ENCODE measurements at regions not wholly inside any gene's neighbourhood (a gene's known extent, or its start where the extent isn't known, plus 50 kb on each side); places are given as distances from the start of the nearest gene placed in this dataset.

DNA sequence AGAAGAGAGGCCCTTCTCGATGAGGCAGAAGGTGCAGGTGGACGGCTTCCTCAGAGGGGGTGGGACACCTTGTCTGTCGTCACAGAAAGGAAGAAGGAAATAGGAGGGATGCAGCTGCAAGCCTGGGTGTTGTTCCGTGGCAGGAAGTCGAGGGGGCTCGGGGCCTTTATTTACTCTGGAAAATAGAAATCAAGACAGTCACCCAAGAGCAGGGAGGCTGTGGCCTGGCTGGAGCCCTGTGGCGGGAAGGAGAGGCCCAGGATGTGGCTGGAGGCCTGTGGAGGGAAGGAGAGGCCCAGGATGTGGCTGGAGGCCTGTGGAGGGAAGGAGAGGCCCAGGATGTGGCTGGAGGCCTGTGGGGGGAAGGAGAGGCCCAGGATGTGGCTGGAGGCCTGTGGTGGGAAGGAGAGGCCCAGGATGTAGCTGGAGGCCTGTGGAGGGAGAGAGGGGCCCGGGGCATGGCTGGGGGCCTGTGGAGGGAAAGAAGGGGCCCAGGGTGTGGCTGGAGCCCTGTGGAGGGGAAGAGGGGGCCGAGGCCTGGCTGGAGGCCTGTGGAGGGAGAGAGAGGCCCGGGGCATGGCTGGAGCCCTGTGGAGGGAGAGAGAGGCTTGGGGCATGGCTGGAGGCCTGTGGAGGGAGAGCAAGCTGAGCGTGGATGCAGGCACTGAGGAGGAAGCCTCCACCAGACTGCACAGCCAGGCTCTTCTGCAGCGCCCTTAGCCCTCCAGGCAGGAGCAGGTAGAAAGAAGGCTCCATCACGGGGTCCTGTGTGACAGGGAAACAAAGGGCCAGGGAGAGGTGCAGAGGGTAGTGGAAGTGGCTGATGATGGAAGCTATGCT is 97.3 kb upstream of the SFMBT2 start:
- no peak for DNase-seq (ENCODE audit: low read depth)

DNA sequence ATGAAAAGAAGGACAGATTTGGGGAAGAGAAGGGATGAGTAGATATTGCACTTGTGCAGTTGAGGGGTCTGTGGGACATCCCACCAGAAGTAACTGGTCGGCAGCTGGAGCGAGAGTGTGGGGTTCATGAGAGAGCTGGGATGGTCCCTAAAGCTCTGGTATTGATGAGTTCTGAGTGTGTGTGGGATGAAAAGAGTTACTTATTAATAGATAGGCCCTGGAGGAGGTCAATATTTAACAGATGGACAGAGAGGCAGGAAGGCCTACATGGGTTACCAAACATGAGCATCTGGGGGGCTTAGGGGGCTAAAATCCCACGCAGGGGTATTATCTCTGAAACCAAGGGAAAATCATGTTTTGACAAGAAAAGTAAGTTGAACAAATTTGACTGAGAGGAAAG is 95.7 kb upstream of the SFMBT2 start:
- no peak for DNase-seq (ENCODE audit: low read depth)

DNA sequence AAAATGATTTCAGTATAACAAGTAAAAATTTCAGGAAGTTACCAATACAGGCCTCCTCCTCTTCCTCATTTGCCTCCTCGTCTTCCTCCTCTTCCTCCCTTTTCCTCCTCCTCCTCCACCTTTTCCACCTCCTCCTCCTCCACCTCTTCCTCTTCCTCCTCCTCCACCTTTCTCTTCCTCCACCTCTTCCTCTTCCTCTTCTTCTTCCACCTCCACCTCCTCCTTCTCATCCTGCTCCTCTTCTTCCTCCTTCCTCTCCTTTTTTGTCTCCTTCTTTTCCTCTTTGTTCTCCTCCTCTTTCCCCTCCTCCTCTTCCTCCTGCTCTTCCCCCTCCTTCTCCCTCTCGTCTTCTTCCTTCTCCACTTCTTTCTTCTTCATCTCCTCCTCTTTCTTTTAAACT is 94.4 kb upstream of the SFMBT2 start:
- DNase-seq (ENCODE audit: low read depth): no peak

DNA sequence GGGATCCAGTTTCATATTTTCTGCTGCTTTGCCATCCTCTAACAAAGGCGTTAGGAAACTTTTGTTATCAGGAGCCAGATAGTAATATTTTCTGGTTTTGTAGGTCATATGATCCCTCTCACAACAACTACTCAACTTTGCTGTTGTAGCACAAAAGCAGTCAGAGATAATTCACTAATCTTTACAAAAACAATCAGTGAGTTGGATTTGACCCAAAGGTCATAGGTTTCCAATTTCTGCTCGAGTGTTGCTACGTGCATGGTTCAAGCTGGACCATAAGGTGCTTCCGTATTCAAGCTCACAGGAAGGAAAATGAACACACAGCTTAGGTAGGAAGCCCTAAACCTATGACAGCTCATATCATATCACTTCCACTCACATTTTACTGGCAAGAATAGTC is 92.4 kb upstream of the SFMBT2 start:
- DNase-seq (ENCODE audit: low read depth): no peak

DNA sequence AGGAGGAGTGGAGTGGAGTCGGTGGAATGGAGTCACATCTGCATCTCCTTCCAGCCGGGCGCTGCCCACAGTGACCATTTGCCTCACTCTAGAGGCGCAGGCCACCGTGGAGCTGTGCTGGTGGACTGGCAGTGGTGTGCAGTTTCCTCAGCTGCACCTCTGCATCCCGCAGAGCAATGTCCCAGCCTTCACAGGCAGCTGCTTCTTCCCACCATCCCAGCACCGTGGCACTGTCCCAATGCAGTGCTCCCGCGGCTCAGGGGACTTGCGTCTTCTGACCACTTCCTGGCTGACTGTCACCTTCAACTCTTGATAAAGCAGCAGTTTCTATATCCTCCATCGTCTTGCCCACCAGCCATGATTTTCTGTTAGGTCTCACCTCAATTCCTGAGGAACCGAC is 90.3 kb upstream of the SFMBT2 start:
- no peak for DNase-seq (ENCODE audit: low read depth)

DNA sequence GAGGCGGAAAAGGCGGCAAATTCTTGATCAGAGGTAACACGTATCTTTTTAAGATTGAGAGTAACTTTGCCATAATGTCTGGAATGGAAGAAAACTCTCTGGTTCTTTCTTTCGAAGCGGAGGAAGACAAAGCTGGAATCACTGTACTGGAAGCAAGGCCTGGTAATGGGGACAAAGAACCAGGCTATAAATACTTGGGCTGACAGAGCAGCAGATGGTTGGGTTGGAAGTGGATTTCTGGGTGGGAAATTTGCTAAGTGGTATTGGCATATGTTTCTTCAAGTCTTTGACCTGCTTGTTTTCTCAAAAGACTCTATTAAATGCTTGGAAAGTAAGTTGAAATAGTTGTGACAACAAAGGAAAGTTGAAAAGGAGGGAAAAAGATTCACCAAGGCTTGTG is 87.3 kb upstream of the SFMBT2 start:
- no peak for DNase-seq (ENCODE audit: low read depth)

DNA sequence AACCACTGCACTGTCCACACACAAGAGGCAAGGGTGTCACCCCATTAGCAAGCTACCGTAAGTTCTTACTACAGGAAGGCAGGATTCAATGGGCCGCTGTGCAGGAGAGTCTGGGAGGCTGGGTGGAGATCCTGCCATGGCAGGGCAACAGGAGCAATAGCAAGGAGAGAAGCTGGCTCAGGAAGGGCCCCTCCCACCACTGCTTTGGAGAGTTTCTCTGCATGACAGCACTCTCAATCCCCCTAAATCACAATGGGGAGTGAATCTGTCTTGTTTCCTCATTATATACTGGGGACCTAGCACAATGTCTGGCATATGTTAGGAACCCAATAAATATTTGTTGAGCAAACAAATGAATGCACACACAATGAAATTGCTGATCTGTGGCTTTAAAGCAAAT is 83.2 kb upstream of the SFMBT2 start:
- DNase-seq (ENCODE audit: low read depth): no peak

DNA sequence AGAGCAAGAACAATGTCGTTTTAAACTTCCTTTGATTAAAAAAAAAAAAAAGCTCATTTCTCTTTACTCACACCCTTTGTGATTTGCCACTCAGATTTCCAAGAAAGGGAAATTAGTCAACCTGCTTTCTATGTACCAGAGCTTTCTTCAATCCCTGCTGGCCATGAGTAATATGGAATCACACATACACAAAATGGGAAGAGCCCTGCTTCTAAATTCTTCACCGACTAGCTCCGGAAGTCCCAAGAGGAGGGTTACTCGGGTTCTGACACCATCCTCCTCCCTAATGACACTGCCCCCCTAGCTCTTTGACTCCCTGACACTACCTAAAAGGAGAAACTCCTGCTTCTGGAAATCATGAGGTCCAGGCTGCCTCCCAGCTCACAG is 81.8 kb upstream of the SFMBT2 start:
- DNase-seq (ENCODE audit: low read depth): no peak

DNA sequence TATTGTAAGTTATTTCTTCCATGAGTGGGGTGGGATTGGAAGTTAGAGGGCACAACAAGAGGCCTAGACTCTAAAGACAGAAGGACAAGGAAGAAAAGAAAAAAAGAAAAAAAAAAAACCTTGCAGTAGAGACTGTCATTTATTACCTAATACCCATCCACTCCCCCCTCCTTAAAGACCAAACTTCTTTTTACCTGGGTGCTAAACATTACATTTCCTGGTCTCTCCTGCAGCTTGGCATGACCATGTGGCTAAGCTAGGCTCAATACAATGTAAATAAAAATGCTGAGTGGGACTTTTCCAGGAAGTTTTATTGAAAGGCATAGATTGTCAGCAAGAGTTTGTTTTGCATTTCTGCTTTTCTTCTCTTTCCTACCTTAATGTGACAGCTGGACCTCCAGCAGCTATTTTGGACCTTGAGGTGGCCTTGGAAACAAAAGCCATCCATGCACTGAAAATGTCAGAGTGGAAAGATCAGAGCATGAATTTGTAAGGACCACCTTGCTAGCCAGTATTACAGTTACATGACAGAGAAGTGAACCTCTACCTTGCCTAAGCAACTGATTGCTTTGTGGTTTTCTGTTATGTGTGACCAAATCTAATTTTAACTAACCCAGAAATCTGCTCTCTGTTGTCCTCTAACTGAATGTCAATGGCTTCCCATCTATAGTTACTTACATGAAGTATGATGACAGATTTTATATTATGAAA is 81.3 kb upstream of the SFMBT2 start:
- DNase-seq (ENCODE audit: low read depth): no peak

DNA sequence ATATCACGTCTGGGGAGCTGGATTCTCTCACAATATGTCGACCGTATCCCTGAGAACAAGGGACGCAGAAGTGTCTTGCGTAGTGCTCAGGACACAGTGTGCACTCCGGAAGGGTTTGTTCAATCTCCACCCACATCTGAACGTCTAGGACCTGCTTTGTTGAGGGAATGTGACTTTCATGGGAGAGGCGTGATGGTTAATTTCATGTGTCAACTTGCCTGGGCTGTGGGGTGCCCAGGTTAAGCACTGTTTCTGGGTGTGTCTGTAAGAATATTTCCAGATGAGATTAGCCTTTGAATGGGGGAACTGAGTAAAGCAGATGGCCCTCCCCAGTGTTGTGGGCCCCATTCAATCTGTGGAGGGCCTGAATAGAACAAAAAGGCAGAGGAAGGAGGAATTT is 80.4 kb upstream of the SFMBT2 start:
- DNase-seq (ENCODE audit: low read depth): no peak

DNA sequence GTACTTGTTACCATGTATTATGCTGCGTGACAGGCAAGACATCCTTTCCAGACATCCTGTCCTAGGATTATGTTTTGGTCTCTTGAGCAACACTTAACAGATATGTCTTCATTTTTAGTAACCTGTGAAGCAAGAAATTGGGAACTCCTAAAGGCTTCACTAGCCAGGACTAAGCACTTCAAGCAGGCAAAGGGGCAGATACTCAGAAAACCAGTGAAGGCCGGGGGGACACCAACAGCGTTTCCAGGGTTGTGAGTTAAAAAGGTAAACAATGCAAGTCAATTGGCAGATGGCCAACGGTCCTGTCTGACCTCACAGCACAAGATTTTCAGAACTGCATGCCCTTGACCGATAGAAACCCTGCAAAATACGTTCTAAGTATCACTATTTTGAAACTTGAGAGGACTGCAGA is 77.6 kb upstream of the SFMBT2 start:
- peak; percentile 64 for DNase-seq (ENCODE audit: low read depth)

DNA sequence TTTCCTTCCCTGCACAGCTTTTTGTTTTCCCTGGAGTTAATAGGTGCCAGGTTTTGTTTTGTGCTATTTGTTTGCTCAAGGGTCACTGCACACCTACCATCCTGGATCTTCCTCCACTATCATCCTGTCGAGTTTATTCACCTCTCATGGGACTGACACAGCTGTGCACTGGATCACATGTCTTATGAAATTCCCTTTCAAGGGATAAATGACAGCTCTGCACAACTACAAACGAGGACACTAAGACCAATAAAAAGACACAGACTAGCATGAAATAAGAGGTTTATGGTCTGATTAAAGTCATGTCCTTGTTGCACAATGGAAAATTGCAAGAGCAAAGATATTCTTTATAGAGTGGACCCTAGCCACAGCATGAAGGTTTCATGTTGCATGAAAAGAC is 76.7 kb upstream of the SFMBT2 start:
- no peak for DNase-seq (ENCODE audit: low read depth)

DNA sequence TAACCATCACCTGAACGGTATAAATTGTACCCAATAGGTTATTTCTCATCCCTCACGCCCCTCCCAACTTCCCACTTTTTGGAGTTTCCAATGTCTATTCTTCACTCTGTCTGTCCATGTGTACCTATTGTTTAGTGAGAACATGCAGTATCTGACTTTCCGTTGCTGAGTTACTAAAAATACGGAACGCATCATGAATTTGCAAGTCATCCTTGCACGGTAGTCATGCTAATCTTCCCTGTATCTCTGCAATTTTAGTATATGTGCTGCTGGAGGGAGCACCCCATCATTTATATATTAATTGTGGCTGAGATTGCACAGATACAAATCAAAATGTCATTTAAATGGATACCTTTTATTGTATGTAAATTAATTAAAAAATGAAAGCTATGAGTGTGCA is 75.7 kb upstream of the SFMBT2 start:
- no peak for DNase-seq (ENCODE audit: low read depth)

DNA sequence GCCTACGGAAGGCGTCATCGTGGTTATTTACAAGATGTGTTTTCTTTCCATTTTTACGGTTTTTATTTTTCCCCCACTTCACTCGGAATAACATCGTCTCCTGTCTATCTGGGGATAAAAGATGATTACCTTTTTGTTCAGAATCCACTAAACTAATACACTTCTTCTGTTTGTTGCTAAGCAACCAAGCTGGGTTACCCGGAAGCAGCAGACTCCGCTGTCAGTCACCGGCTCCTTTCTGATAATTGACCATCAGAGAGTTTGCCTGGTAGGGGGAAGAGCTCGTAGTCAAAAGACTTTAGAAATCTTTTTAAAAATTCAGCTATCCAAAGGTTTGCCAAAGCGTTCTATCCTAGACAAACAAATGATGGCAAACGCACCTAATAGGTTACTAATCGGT is 75.0 kb upstream of the SFMBT2 start:
- no peak for DNase-seq (ENCODE audit: low read depth)

DNA sequence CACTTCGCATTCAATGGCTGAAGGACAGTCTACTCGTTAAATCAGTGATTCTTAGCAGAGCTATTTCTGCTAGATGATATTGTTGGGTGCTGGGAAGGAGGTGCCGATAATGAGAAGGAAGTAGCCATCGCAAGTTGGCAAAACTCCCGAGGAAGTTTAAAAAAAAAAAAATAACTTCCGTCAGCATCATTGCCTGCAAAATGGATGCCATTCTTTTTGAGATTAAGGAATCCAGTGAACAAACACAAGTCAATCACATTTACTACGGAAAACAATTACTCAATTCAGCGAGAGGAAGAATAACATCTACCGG is 74.4 kb upstream of the SFMBT2 start:
- DNase-seq (ENCODE audit: low read depth): no peak

DNA sequence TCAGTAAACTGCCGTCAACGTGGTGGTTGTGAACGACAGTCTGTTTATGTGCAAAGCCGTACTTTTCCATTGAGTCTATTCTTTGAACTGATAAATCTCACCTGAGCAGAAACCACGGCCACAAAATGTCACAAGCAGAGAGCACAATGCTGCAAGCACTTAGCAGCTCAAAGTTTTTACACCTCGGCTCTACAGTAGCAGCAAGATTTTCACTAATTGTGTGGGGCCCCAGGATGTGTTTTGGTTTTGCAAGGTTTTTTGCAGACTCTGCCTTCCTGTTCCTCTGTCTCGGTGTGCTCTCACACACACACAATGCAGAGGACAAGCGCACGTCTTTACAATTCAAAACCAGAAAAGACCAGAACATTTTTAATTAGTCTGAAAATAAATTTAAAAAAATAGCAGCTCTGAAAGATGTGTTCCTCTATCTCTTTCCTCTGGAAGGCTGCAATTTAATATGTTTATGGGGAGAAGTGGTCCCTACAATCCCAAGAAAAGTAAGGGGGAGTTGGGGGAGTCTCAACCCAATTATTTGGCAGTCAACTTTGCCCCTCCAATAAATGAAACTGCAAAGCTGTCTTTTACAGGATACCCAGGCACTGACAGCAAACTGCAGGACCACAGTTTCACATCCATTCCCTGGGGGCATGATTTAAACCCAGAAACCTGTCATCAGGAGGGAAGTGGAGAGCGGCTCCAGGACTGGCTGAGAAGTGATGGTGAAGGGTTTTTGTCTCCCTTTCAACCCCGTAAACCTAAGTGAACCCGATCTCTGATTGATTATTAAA is 73.8 kb upstream of the SFMBT2 start:
- no peak for DNase-seq (ENCODE audit: low read depth)

DNA sequence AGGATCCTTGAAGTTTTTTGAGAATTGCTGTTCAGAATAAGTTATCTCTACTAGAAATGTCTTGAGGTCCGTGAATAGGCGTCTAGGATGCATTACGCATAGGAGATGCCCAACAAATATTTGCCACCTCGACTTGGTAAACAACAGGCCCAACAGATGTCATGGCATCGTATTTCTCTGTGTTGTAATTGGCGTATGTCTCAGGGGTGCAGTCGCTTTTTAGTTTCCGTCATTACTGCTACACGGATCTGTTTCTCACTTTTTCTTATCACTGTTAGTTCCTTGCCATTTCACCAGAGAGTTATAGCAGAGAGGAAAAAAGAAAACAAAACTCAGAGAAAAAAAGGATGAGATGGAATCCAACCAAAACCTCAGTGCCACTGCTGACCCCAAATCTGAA is 73.0 kb upstream of the SFMBT2 start:
- DNase-seq (ENCODE audit: low read depth): no peak

DNA sequence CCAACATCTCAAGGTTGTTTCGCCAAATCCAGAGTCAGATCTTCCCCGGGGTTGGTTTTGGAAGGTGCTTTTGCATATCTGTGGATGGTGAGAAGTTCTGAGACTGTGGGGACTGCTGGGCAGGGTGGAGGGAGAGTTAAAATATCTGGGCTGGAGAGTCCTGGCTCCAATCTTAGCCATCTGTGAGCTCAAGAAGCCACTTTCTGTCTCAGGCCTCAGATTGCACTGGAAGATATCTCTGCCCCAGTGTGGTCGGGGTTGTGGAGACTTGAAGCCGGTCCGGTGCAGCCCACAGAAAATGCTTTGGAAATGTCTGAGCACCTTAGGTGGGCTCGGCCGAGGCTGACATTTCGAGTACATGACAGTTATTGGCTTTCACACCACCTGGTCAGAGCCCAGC is 72.2 kb upstream of the SFMBT2 start:
- DNase-seq (ENCODE audit: low read depth): no peak

DNA sequence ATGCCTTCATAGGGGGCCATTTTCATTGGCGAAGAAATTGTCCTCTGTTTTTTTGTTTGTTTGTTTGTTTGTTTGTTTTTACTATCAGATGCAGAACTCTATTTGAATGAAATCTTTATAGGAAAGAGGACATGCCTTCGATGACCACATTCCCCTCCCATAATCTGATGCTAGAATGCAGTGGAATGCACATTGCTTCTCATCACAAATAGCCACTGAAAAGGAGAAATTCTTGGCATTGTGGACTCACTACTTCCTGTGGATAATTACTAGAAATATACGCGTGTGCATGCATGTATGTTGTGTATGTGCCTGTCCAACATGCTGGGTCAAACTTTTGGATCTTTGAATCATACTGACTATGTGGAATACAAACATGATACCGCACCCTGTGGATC is 70.5 kb upstream of the SFMBT2 start:
- no peak for DNase-seq (ENCODE audit: low read depth)

DNA sequence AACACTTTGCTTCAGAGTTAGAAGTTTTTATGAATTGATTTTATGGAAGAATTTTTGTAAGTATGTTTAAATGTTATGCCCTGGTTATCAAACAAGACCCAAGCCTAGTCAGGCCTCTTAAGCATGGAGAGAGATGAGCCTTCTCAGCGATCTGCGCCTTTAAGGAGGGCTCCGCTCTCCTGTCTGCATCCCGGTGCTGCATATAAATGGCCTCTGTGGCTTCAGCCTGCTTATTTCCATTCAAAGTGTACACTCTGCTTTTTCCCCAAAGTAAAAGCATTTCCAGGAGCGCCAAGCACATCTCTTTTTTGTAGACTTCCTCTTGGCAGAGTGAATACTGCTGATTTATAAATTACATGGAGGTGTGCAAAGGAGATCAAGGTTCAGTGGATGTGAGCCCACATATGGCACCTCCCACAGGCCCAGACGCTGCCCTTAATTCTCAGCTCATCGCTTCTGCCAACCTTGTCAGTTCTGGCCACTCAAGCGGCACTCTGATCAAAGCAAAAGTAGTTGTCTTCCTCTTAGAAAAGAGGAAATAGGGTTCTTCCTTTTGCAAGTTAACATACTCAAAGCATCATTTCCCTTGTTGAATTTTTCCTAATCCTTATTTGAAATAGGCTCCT is 70.0 kb upstream of the SFMBT2 start:
- no peak for DNase-seq (ENCODE audit: low read depth)

DNA sequence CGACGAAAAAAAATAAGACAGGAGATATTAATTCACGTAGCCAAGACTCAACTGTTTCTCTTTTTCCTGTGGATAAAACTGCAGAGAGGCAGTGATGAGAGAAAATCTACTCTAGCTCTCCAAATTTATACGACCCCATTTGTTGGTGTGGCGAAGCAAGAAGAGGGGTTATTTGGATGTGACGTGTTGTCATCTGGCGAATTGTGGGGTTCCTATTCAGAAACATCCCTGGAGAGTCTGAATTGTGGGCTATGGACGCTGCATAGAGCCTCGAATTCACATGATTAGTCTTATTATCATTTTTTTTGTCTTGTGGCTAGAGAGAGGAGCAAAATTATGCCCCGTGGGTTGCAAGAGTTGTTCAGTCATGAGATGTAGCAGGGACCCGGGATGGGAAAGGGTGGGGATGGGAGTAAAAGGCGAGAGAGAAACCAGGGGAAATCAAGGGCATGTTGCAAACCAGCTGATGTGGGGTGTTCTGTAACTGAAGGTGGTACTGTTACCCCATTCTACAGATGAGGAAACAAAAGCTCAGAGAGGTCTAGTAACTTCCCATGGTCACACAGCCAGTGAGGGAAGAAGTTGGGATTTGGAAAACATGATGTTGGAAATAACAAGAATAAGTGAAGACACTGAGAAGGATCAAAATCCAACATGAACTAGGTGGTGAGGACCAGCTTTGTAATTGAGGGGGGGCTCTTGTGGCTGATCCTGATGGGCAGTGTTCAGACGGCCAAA is 69.2 kb upstream of the SFMBT2 start:
- no peak for DNase-seq (ENCODE audit: low read depth)
